ENCODE measurements at regions not wholly inside any gene's neighbourhood (a gene's known extent, or its start where the extent isn't known, plus 50 kb on each side); places are given as distances from the start of the nearest gene placed in this dataset.

- TF ChIP-seq CTCF (IDR thresholded peaks at IDR 0.05) (no peak), POLR2A (IDR thresholded peaks at IDR 0.05) (no peak)
These were observed 286.8 kb upstream of the DDX53 start for GRCh38 chrX:22712942-22713341.

All from lower leg skin (tissue), 3 donors.